CD4-positive, alpha-beta T cell (primary cell): ENCODE measurements at regions not wholly inside any gene's neighbourhood (a gene's known extent, or its start where the extent isn't known, plus 50 kb on each side); places are given as distances from the start of the nearest gene placed in this dataset.

Experiments
- ATAC-seq: fragments of 200-7000 bp; cut with Tn5 transposase; one replicate; pipeline ENCODE4 v1.10.0; 2022; ENCODE audit warnings: mild to moderate bottlenecking; ENCODE audit not compliant: poor library complexity
- CTCF ChIA-PET: fragments of 350-600 bp; sonication (Branson Sonifier 250); formaldehyde crosslinking; loops from one replicate; lab custom pipeline; 2021; ENCODE audit warnings: antibody characterized with exemption, inconsistent platforms; lab: Charles Lee
- POLR2A ChIA-PET: fragments of 350-600 bp; sonication (Branson Sonifier 250); formaldehyde crosslinking; loops from one replicate; lab custom pipeline; 2021; ENCODE audit warnings: antibody characterized with exemption, inconsistent platforms; lab: Charles Lee
- DNase-seq, 14 experiments: peaks; one replicate each; pipeline ENCODE4 v3.0.0-alpha.2; 2013 to 2020; ENCODE audit warnings: mixed read lengths in 2 of 14
- H3K27ac ChIP-seq, 2 donors: one replicate each; pipeline versions ENCODE4 v1.5.1 to v1.7.0; 2013; ENCODE audit warnings: low read length in 2 of 2, low read depth in 1 of 2, mild to moderate bottlenecking in 1 of 2
- H3K27me3 ChIP-seq, 2 experiments: 1 replicate in 1 of 2; 2 replicates in 1 of 2; pipeline versions ENCODE4 v1.6.1 to v1.7.0; 2013; ENCODE audit warnings: low read length in 2 of 2, control low read depth in 1 of 2, mild to moderate bottlenecking in 1 of 2, moderate library complexity in 1 of 2; ENCODE audit not compliant: insufficient read depth in 2 of 2, control insufficient read depth in 1 of 2
- H3K36me3 ChIP-seq: one replicate; pipeline ENCODE4 v1.6.1; 2013; ENCODE audit warnings: low read length, control low read depth; ENCODE audit not compliant: insufficient read depth
- H3K4me1 ChIP-seq: one replicate; pipeline ENCODE4 v1.6.1; 2013; ENCODE audit warnings: low read length, control low read depth; ENCODE audit not compliant: insufficient read depth
- H3K4me3 ChIP-seq: one replicate; pipeline ENCODE4 v1.5.1; 2013; ENCODE audit warnings: mild to moderate bottlenecking, low read length, moderate library complexity
- H3K9me3 ChIP-seq, 2 experiments: 1 replicate in 1 of 2; 2 replicates in 1 of 2; pipeline versions ENCODE4 v1.6.1 to v1.7.0; 2013; ENCODE audit warnings: low read length in 2 of 2, mild to moderate bottlenecking in 2 of 2, control low read depth in 1 of 2, moderate library complexity in 1 of 2; ENCODE audit not compliant: control insufficient read depth in 1 of 2, insufficient read depth in 1 of 2
- H3K27ac Mint-ChIP-seq: one replicate; pipeline ENCODE4 v1.8.0; 2020; ENCODE audit warnings: mixed read lengths
- H3K27me3 Mint-ChIP-seq: one replicate; pipeline ENCODE4 v1.8.0; 2021; ENCODE audit warnings: mixed read lengths
- H3K36me3 Mint-ChIP-seq: one replicate; pipeline ENCODE4 v1.8.0; 2021; ENCODE audit warnings: low read depth, mixed read lengths
- H3K4me1 Mint-ChIP-seq: one replicate; pipeline ENCODE4 v1.8.0; 2021; ENCODE audit warnings: low read depth, mixed read lengths
- H3K4me3 Mint-ChIP-seq: one replicate; pipeline ENCODE4 v1.8.0; 2020; ENCODE audit warnings: mild to moderate bottlenecking, mixed read lengths
- H3K9me3 Mint-ChIP-seq: one replicate; pipeline ENCODE4 v1.8.0; 2020; ENCODE audit warnings: mixed read lengths
- CTCF ChIP-seq: fragments of 200-600 bp; IDR thresholded peaks from one replicate; pipeline ENCODE4 v1.8.0; 2022; ENCODE audit warnings: antibody characterized with exemption, mild to moderate bottlenecking
- intact Hi-C, 2 experiments: fragments of 100-400 bp; cut with DNase I in 1 of 2; cut with micrococcal nuclease in 1 of 2; formaldehyde crosslinking; loops; one replicate each; pipeline versions ENCODE4 v1.15.1 to v1.9.0; 2023 to 2025; cut with DNase I, micrococcal nuclease

- DNase-seq (no peak), ATAC-seq (no peak)
- Mint-ChIP-seq H3K9me3 (no peaks in the 10 kb centered on the region), H3K27me3 (peaks cover 64% of the 10 kb centered on the region), H3K27ac (no peak overlapping the region), H3K36me3 (no peaks in the 10 kb centered on the region), H3K4me3 (no peak overlapping the region), H3K4me1 (no peaks in the 10 kb centered on the region)
- Histone ChIP-seq H3K27ac (no peak overlapping the region), H3K36me3 (no peaks in the 10 kb centered on the region), H3K9me3 (peaks cover 0 to 3% of the 10 kb centered on the region in 2 experiments), H3K4me3 (no peak overlapping the region), H3K4me1 (no peaks in the 10 kb centered on the region), H3K27me3 (peaks cover 5 to 8% of the 10 kb centered on the region in 2 experiments)
- intact Hi-C loops = no loop called here
- ChIA-PET CTCF (interaction anchor here (2.1 kb wide), 1 partner anchor 743 kb away, joined by 8 read pairs; no protein-coding TSS in a partner anchor), POLR2A (no interaction called here)
- no peak for TF ChIP-seq CTCF
Observed at GRCh38 chr10:118239236-118239630, 102.9 kb downstream of the FAM204A start.

- ATAC-seq = no peak
- CTCF ChIA-PET = interaction anchor here (2.1 kb wide), 1 partner anchor 743 kb away, joined by 8 read pairs; no protein-coding TSS in a partner anchor
Observed at GRCh38 chr10:118238573-118239235, 103.4 kb downstream of the FAM204A start.

GRCh38 chr10:118237930-118238329 lies 104.2 kb downstream of the FAM204A start:
- H3K4me1 Mint-ChIP-seq = no peaks in the 10 kb centered on the region
- Histone ChIP-seq H3K4me1 (no peaks in the 10 kb centered on the region), H3K4me3 (no peak overlapping the region), H3K9me3 (peaks cover 0 to 3% of the 10 kb centered on the region in 2 experiments), H3K27me3 (peaks cover 8% of the 10 kb centered on the region in 2 experiments), H3K36me3 (no peaks in the 10 kb centered on the region), H3K27ac (no peak overlapping the region)
- TF ChIP-seq CTCF = no peak
- H3K27ac Mint-ChIP-seq = no peak overlapping the region
- peaks cover 67% of the 10 kb centered on the region for H3K27me3 Mint-ChIP-seq
- H3K4me3 Mint-ChIP-seq = no peak overlapping the region
- ATAC-seq = no peak
- POLR2A ChIA-PET = no interaction called here
- no peaks in the 10 kb centered on the region for H3K9me3 Mint-ChIP-seq
- DNase-seq = no peak
- CTCF ChIA-PET = interaction anchor here (2.1 kb wide), 1 partner anchor 742 kb away, joined by 8 read pairs; no protein-coding TSS in a partner anchor
- no peaks in the 10 kb centered on the region for H3K36me3 Mint-ChIP-seq
- intact Hi-C loops = no loop called here

More at GRCh38 chr10:118238573-118239235, 103.4 kb downstream of the FAM204A start:
- no peak overlapping the region for H3K4me3 Mint-ChIP-seq
- H3K36me3 Mint-ChIP-seq = no peaks in the 10 kb centered on the region
- Histone ChIP-seq H3K9me3 (peaks cover 0 to 3% of the 10 kb centered on the region in 2 experiments), H3K4me3 (no peak overlapping the region), H3K27ac (no peak overlapping the region), H3K4me1 (no peaks in the 10 kb centered on the region), H3K27me3 (peaks cover 5 to 8% of the 10 kb centered on the region in 2 experiments), H3K36me3 (no peaks in the 10 kb centered on the region)
- H3K4me1 Mint-ChIP-seq = no peaks in the 10 kb centered on the region
- H3K9me3 Mint-ChIP-seq = no peaks in the 10 kb centered on the region
- DNase-seq = no peak
- no peak for TF ChIP-seq CTCF
- intact Hi-C loops = no loop called here
- H3K27ac Mint-ChIP-seq = no peak overlapping the region
- peaks cover 64% of the 10 kb centered on the region for H3K27me3 Mint-ChIP-seq
- POLR2A ChIA-PET = no interaction called here
